ENCODE measurements at regions not wholly inside any gene's neighbourhood (a gene's known extent, or its start where the extent isn't known, plus 50 kb on each side); places are given as distances from the start of the nearest gene placed in this dataset.
A peak's percentile ranks its signal among the peaks of the same experiment; 100 is the strongest.

GRCh38 chr2:155456222-155456621, 757.7 kb downstream of the KCNJ3 start:
- Histone ChIP-seq H3K4ac (replicated peaks; ENCODE audit: insufficient read length, low read depth, low read length) (no peak overlapping the region), H4K91ac (replicated peaks; ENCODE audit: insufficient read length, low read length) (no peak overlapping the region), H3K79me2 (ENCODE audit: control insufficient read depth in 1 of 2, insufficient read depth in 2 of 2, low read length in 2 of 2) (no peaks in the 10 kb centered on the region), H3K36me3 (ENCODE audit: control insufficient read depth in 2 of 4, insufficient read depth in 4 of 4, low read length in 3 of 4) (no peaks in the 10 kb centered on the region), H3K79me1 (ENCODE audit: low read depth, low read length) (no peaks in the 10 kb centered on the region), H2BK120ac (replicated peaks; ENCODE audit: low read depth, low read length) (no peak overlapping the region), H3K18ac (ENCODE audit: extremely low read depth, low read length) (no peak overlapping the region), H2BK12ac (ENCODE audit: low read depth, low read length) (no peak overlapping the region), H4K8ac (ENCODE audit: extremely low read depth, insufficient read depth, low read length) (no peak overlapping the region), H3K27ac (ENCODE audit: low read depth, low read length) (no peak overlapping the region), H3K56ac (replicated peaks; ENCODE audit: insufficient read length, low read depth, low read length) (no peak overlapping the region), H3K23ac (ENCODE audit: insufficient read length) (no peak overlapping the region), H4K20me1 (replicated peaks in 1 of 2; ENCODE audit: control insufficient read depth in 1 of 2, insufficient read depth in 2 of 2, low read length in 2 of 2) (no peaks in the 10 kb centered on the region), H3K4me2 (ENCODE audit: insufficient read depth in 1 of 2, low read depth in 2 of 2, low read length in 2 of 2) (no peak overlapping the region), H3K9ac (replicated peaks in 1 of 4; ENCODE audit: extremely low read depth in 1 of 4, low read depth in 3 of 4, low read length in 3 of 4) (no peak overlapping the region), H3K14ac (ENCODE audit: insufficient read length) (no peak overlapping the region), H3K4me1 (replicated peaks in 1 of 4; ENCODE audit: control insufficient read depth in 3 of 4, insufficient read depth in 4 of 4, low read length in 3 of 4) (no peaks in the 10 kb centered on the region), H2BK15ac (ENCODE audit: low read length) (no peak overlapping the region), H2BK20ac (ENCODE audit: low read length) (no peak overlapping the region), H2AFZ (ENCODE audit: low read length) (peak overlapping the region; percentile 93; the same call in 1 of the 2 replicates), H2AK5ac (ENCODE audit: low read depth, low read length) (no peak overlapping the region), H2BK5ac (ENCODE audit: low read depth, low read length) (no peak overlapping the region), H3K9me3 (ENCODE audit: insufficient read depth in 2 of 2, low read depth in 1 of 2, low read length in 1 of 2) (no peaks in the 10 kb centered on the region), H3K4me3 (ENCODE audit: extremely low read depth in 1 of 4, insufficient read depth in 2 of 4, low read depth in 3 of 4, low read length in 4 of 4) (no peak overlapping the region), H3K23me2 (ENCODE audit: low read depth, low read length) (no peaks in the 10 kb centered on the region), H3K27me3 (replicated peaks in 1 of 4; ENCODE audit: control insufficient read depth in 3 of 4, extremely low read depth in 1 of 4, insufficient read depth in 3 of 4, low read length in 3 of 4) (no peaks in the 10 kb centered on the region), H4K5ac (ENCODE audit: insufficient read length, low read depth, low read length) (no peak overlapping the region)
- POLR2A ChIA-PET (ENCODE audit: partially characterized antibody) = no interaction called here
- CTCF ChIA-PET (ENCODE audit: partially characterized antibody) = no interaction called here
- 79% methylated on average over 1 of the region's 1 CpG; no CpG with 5 or more reads in 1 of the 2 experiments for WGBS, 2 experiments (ENCODE audit: extremely low coverage in 1 of 2, insufficient coverage in 1 of 2, insufficient read length in 1 of 2, insufficient replicate concordance in 2 of 2, low coverage in 1 of 2, low lambda C conversion rate in 2 of 2, missing lambda C conversion rate in 1 of 2)
- FAIRE-seq (no peak), DNase-seq (ENCODE audit: low read depth in 1 of 2, low spot score in 2 of 2) (no peak)
- TF ChIP-seq SAP30 (IDR thresholded peaks at IDR 0.05; ENCODE audit: insufficient read depth, insufficient replicate concordance, low read length) (no peak), KDM4A (IDR thresholded peaks at IDR 0.05; ENCODE audit: low read depth, low read length, severe bottlenecking) (no peak), HDAC6 (IDR thresholded peaks at IDR 0.05; ENCODE audit: low read depth, low read length) (no peak), EGR1 (IDR thresholded peaks at IDR 0.05; ENCODE audit: borderline replicate concordance, low read depth, low read length) (no peak), HDAC2 (IDR thresholded peaks at IDR 0.05; ENCODE audit: borderline replicate concordance in 1 of 2, low read depth in 2 of 2, low read length in 2 of 2) (no peak)

All from H1 (cell line).